NCI-H2081 (cell line): ENCODE measurements at regions not wholly inside any gene's neighbourhood (a gene's known extent, or its start where the extent isn't known, plus 50 kb on each side); places are given as distances from the start of the nearest gene placed in this dataset.

Source experiments
- DNase-seq, 2 experiments: peaks; one replicate each; lab custom pipeline; 2025; lab: John Stamatoyannopoulos, UW

DNA sequence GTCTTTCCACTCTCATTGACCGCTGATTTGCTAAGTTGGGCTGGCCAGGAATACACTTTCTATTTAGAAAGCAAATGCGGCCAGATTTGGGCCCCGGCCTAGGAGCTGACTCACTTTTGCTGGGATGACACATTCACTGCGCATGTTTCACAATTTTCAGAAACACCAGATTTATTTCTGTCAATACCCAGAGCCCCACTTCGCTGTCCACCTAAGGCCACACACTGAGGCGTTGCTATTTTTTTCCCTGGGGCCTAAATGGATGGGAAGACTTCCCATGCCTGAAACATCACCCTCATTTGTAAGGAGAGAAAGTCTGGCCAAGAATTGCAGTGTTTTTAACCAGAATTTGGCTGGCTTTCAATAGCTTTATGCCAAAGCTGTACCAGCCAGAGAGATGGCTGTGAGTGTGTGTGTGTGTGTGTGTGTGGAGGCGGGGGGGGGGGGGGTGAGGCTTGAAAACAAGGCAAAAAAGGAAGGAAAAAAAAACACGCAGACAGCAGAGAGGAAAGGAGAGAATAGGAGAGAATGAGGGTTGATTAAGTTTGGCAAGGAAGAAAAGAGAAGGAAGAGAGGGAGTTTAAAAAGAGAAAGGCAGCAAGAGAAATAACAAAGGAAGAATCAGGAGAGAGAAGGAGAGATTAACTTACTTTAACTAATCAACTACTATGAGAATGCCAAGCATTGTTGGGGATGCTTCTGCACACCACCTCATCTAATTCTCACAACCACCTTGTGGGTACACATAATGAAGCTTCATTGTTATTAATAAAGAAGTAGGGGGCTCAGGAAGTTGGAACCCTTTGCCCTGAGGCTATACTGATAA lies 261.4 kb upstream of the KLF4 start:
- DNase-seq, result peak in 1 of 2 experiments; percentile 24

DNA sequence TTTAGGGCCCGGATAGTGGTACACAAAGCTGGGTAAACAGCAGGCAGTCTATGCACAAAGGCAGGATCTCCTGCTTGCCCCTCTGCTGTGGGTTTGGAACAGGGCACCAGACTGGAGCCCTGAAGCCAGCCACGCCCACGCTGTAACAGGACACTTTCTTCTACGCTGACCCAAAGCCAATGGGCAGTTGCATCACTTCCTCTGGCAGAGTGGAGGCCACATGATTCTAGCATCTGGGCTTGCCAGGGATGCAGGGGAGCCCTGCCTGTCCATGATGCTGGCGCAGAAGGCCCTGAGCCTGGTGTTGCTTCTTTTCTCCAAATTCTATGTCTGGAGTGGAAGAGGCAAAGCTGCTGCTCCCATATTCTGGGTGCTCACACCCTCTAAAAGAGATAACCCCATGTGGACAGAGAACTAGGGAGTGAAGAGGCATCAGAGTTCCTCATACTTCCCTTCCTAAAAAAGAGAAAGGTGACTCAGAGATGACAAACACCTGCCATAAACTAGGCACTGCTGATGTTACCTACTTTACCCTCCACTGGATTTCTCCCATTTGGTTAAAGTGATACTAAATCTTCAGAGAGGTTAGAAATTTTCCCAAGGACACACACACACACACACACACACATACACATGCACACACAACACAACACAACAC lies 260.3 kb upstream of the KLF4 start:
- DNase-seq, result peak; percentile 39 to 82

DNA sequence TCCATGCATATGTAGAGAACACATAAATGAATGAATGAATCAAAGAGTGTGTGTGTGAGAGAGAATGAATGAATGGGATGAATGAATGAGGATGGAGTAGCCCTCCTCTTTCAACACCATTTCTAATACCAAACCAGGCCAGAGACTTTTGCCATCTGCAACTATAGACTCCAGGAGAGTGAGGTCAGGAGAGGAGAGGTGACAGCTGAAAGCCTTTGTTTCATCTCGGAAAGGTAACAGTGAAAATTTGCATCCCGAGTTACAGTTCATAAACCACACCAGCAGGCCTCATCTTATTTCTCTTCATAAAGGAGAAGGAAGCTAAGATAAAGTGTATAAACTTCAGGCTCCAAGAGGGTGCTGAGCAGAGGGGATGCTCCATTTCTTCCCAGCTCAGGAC lies 255.3 kb upstream of the KLF4 start:
- DNase-seq, result no peak

DNA sequence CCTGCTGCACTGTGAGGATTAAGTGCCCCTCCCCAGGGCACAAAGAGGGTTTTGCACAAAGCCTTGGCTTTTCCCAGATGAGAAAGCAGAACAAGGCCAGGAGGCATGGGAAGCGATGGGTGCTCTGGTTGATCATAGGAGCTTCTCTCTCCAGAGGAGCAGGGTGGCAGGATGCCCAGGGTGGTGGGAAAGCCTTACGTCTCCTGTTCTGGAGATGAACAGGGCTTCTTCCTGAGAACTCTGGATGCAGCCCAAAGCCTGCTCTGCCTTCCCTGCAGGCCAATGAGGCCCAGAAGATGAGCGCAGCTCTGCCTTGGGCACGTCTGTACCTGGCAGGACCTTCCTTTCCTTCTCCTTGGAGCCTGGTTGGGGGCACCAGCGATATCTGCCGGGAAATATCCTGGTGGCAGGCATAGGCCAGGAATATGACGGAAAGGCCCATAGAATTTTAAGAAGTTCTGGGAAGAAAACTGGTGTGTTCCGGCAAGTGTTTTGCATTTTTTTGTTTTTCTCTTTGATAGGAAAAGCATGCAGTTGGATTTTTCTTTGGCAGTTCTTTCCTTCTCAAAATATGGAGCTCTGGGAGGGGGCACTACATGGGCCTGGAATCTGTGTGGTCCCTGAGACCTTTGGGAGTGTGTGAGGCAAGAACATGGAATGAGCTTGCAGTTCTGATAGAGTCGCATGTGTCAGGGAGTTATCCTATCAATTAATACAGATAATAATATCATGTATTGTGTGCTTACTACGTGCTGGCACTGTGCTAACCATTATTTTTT lies 253.2 kb upstream of the KLF4 start:
- DNase-seq, result no peak

DNA sequence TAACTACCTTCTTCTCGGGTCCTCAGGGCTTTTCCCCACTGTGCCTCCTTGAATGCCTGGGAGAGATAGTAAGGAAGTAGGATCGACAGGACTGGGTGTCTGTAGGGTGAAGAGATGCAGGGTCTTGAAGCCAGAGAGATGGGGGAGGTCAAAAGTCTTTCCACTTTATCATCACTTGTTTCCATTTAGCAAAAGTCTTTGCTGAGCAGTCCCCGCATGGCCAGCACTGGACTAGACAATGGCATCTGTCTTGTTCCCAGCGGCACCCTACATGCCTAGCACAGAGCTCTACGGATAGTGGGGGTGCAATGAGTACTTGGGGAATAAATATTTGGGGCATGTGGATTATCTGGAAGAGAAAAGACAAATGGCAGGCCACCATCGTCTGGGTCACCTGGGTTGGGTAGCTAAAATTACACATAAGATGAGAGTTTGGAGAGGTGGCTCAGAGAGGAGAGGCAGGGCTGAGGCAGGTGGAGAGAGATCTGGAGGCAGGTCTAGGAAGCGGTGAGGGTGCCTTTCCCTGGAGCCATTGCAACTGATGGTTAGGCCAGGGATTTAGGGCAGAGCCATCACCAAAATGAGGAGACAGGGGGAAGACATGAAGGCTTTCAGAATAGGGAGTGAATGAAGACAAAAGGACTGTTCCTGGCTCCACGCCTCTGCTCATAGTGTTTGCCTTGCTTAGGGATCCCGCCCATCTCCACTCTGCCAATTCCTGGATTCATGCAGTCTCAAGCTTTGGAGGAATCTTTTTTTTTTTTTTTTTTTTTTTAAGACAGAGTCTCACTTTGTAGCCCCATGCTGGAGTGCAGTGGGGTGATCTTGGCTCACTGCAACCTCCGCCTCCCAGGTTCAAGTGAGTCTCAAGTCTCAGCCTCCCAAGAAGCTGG lies 250.8 kb upstream of the KLF4 start:
- peak in 1 of 2 experiments; percentile 3 for DNase-seq

DNA sequence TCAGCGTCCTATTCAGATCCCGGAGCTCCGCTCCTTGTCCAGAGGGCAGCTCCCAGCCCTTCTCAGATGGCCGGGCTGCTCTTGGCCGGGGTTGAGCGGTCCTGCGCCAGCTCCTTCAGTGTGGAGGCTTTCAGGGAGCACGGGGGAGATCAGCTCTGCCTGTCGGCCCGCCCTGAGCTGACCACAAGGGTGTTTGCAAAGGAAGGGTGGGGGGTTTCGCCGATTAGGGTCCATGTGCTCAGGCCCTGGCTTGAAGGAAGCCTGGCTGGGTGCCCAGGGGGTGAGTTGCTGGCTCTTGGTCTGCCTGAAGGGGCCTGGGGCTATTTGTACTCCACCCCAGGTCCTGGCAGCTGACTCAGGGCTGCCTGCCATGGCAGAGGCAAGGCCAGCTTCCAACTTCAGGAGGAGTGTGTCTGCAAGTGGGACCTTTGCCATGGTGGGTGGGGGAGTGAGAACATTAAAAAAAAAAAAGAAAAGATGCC lies 250.1 kb upstream of the KLF4 start:
- peak in 1 of 2 experiments; percentile 7 for DNase-seq

DNA sequence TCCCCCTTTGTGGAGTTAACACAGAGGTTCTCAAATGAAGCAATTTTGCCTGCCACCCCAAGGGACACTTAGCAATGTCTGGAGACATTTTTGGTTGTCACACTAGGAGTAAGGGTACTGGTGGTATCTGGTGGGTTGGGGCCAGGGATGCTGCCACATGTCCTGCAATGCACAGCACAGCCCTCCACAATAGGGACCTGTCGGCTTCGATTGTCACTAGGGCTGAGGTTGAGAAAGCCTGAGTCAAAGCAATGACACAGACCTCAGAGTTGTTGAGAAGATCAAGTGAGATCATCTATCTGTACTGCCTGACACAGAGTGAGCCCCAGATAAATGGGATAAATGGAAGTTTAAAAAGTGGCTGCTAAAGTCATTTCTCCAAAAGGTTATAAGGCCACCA lies 249.2 kb upstream of the KLF4 start:
- no peak for DNase-seq

DNA sequence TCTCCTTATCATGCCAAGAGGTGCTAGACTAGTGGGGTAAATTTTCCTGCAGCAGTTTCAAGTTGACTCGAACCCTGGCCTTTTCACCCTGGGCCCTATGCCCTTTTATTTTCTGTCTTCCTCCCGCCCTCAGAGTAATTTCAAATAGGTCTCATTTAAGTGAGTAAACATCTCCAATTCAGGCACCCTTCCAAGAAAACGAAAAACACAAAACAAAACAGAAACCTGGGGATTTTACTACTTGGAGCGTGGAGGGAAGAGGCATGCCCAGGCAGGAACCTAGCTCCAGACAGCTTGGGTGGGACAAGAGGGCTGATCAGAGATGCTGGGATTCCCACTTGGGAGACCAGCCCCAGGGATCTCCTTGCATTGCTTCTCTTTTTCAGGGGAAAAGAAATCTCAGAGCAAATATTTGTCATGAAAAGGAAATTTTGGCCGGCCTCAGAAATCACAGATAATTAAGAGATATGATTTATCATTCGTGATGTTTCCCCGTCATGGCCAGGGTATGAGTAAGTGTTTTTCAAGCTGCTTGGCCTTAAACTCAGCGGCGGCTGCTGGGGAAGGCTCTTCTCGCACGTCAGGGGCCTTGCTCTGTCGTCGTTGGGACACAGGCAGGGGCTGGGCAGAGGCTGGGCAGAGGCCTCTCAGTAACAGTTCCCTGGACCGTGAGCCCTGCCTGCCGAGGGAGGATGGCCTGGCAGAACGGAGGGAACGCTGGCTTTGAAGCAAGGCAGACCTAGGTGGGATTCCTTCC lies 248.6 kb upstream of the KLF4 start:
- peak; percentile 1 to 44 for DNase-seq

DNA sequence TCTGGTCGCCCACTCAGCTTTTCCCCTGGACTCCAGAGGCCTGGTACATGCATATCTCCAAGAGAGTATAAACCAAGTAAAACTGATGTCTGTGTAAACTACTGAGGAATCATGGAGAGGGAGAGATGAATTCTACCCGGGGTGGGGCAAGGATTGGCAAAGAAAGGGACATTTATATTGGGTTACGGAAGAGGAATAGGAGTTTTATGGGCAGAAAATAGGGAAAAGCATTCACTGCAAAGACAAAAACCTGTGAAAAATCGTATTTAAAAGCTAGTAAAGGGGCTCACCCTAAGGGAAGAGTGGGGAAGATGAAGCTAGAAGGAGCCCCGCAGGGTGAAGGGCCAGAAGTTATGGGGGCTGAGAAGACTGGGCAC lies 248.0 kb upstream of the KLF4 start:
- no peak for DNase-seq

DNA sequence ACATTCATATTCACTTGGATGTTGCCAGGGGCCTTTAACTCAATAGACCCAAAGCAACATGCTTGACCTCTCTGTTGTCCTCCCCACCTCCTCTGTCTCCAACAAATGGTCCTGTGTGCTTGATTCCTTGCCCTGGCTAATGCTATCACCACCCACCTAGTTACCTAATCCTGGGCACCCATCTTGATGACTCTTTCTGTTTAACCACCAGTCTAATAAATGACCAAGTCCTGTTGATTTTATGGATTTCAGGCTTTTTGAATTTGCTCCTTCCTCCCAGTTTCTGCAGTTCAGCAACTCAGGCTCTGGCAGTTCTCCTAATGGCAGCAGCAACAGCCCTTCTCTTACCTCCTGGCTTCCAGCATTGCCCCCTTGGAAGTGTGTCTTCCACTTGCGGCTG lies 246.3 kb upstream of the KLF4 start:
- no peak for DNase-seq

DNA sequence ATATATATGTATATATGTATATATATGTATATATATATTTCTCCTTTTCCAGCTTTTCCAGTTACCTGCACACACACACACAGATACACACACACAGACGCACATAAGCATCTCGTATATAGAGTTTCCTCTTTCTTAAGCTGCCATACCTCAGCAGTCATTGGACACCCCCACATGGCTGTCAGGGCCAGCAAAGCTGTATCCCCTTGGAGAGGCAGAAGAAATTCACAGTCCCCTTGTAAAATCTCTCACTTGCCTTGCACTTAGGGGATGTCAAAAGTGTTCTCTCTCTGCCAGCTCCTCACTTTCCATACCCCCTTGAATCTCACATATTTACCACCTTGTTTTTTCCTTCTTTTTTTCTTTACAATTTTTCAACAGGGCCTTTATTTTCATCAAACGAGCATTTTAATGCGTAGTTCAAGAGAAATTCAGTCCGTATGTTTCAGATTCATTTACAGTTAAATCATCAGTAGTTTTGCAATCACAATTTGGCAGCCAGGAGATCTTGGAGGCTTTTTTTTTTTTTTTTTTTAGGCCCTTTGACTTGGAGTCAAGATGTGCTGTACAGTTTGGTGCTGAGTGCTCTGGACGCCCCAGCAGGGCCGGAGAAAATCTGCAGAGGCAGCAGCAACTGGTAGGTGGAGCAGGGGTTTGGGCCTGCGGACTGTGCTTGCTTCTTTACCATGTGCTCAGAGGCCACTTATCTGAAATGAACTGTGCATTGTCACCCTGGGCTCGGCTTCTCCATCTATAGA lies 244.9 kb upstream of the KLF4 start:
- no peak for DNase-seq

DNA sequence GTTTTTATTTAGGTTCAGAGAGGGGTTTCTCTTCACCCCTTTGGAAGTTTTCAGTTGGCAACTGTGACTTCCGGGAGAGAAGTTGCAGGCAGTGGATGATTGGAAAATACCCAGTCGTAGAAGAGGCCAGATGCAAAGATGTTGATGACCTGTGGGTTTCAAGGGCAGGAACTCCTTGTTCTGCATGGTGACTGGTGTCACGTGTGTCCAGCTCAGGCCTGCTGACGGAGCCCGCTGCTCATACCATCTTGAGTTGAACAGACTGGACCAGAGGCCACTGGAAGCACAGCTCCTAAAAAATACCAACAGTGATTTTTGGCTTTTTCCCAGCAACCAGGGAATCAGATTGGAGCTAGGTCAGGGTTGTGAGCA lies 243.9 kb upstream of the KLF4 start:
- no peak for DNase-seq

DNA sequence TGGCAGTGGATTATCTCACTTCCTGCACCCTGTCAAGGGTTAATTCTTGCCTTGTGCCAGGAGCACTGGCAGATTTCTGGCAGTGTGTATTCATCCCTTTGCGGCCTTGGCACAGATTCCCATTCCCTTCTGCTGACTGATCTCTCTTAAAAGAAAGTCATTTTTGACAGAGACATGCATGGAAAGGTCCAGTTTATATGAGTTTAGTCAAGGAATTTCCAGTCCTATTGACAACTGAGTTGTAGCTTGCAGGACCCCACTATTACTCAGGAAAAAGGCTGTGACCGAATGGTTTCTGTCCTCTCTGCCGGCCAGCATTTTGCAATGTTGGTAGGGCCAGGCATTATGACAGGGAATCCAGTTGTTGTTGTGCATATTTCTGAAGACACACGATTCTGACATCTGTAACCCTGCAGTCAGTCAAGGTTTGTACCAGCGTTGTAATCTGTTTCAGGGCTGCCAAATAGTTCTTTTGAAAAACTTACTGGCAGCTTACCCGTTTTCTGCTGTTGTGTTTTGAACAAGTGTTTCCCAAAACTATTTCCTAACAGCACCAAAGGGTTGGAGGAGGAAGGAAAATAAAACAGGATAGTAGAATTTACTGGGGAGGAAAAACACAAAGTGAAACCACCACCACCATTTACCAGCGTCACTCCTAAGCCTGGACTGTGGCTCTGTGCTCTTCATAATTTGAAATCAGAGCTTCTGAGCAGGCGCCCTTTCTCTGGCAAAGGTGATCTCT lies 243.4 kb upstream of the KLF4 start:
- peak in 1 of 2 experiments; percentile 44 for DNase-seq

DNA sequence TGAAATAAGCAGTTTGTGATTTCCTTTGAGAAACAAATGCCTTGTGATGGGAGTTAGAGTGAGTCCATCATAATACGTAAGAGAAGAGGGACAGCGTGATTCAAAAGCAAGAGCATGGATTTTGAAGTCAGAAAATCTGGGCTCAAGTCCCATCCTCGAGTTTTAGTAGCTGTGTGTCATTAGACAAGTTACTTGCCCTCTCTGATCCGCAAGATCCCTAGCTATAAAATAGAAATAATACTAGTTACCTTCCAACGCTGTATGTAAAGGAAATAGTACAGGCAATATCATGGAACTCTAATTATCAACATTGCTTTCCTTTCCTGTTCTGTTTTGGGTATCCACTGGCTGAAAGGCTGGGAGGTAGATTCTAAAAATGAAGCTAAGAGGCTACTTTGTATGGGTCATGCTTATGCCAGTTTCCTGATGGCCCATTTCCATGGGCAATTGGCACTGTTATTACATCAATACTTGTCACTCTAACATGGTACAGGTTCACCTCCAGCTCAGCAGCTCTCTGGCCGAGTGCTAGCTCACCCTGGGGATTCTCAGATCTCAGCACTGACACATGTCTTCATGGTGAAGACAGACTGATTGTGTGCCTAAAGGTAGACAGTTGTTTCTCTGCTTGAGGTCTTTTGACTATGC lies 241.7 kb upstream of the KLF4 start:
- no peak for DNase-seq

DNA sequence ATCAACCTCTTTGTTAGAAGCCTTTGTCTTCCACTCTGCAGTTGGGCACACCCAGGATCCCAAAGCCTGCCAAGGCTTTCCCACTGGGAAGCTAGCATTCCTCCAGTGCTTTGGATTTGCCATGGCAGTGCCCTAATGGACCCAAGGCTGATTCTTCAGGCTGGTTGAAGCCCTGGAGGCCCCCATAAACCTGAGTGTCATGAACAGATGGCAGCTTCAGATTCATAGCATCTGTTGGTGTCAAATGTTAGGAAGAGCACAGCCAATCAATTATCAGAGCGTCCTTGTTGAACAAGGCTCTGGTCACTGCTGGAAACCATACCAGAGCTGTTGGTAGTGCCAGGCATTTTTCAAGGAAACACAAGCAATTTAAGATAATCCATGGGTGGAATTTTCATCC lies 241.1 kb upstream of the KLF4 start:
- no peak for DNase-seq

DNA sequence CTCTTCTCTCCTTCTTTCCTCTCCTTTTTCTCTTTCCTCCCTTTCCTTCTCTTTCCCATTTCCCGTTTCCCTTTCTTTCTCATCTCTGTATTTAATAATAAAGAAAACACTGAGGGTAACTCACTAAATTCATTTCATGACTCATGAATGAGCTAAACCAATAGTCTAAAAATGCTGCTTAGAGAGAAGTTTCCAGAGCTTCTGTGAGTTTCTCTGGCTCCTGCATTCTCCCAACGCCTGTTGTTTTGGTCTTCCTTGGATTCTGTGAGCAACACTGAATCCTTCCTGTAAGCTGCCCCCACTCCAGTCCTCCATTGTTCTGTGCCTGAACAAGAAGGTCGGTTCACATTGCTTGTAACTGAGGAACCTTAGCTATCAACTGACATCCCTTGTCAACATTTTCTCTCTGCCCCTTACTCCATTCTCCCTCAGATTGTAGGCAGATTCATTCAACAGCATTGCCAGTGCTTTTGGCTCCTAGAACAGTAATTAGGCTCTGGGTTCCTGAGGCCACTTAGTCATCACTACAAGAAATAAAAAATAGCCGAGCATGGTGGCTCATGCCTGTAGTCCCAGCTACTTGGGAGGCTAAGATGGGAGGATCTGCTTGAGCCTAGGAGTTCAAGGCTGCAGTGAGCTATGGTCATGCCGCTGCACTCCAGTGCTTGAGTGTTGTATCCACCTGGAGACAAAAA lies 237.7 kb upstream of the KLF4 start:
- no peak for DNase-seq

DNA sequence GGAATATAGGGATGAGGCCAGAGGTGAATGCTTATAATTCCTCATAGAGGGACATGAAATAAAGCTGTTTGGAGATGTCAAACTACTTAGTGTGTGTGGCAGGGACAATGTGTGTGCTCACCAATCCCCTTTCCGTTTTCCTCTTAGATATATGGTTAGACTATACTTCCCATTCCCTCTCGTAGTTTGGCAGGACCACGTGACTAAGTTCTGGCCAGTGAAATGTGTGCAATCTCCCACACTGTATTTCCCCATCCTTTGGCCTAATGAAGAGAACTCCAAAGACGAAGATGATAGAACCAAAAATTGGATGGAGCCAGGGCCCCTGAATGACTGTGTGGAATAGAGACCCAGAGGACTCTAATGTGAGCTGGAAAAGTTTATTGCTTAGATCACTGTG lies 233.4 kb upstream of the KLF4 start:
- no peak for DNase-seq

DNA sequence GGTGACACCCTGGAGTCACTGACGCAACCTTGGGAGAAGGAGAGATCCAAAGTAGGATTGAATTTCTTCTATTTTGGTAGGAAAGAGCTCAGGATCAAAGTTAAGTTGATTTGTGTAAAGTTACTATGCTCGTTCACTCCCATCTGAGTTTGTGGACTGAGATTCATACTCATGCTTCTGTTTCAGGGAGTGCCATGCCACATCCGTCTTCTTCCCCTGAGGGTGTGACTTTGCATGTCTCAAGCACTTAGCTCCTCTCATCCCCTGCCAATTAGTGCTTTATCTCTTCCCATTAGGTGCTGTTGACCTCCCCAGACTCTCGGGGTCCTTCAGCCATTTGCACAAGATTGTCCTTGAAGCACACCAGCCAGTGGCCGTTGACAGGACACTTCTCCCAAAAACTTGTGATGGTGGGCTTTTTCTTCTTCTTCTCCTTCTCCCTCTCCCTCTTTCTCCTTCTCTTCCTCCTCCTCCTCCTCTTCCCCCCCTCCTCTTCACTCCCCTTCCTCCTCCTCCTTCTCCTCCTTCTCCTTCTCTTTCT lies 232.2 kb upstream of the KLF4 start:
- DNase-seq, result no peak
